ENCODE measurements at regions not wholly inside any gene's neighbourhood (a gene's known extent, or its start where the extent isn't known, plus 50 kb on each side); places are given as distances from the start of the nearest gene placed in this dataset.
A peak's percentile ranks its signal among the peaks of the same experiment; 100 is the strongest.

DNA sequence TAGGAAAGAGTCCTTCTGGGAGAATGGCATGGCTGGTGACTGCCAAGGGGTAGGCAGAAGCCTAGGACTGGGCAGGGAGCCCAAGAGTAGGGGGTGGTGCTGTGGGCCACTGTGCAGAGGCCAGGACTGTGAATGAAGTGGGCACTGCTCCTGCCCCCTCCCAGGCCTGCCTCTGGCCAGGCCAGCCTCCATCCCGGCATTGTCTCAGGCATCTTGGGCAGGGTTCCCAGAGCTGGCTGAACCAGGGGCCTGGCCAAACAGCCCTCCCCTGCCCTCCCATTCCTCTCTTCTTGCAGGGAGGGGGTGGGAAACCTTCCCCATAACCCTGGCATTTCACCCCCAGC is 81.6 kb downstream of the MRPL14 start:
- no peak overlapping the region for H3K4me3 ChIP-seq (ENCODE audit: control insufficient read depth, low read depth, low read length)
- TF ChIP-seq CTCF (conservative IDR thresholded peaks at IDR 0.05; ENCODE audit: control insufficient read depth, insufficient read depth, low read depth, low read length): no peak
- no peak for DNase-seq (ENCODE audit: low read depth)

DNA sequence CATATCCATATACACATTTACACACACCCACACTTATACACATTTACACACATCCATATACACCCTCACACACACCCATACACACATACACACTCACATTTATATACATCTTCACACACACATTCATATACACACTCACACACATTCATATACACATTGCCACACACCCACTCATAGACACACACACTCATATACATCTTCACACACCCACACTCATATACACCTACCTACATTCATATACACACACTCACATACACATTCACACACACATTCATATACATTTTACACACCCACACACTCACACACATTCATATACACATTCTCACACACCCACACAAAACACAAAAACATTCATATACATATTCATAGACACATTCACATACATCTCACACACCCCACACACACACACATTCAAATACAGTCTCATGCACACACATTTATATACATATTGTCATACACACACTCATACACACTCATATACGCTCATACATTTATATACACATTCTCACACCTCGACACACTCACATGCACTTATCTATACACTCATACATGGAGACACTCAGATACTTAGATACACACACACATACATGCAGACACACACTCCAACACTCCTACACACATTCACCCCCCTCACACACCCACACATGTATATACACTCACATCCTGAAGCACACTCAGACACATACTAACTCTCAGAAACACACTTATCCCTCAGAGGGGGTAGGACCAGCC is 82.1 kb downstream of the MRPL14 start:
- DNase-seq (ENCODE audit: low read depth): no peak
- H3K4me3 ChIP-seq (ENCODE audit: control insufficient read depth, low read depth, low read length): no peak overlapping the region
- no peak for TF ChIP-seq CTCF (conservative IDR thresholded peaks at IDR 0.05; ENCODE audit: control insufficient read depth, insufficient read depth, low read depth, low read length)

- H3K4me3 ChIP-seq (ENCODE audit: control insufficient read depth, low read depth, low read length): no peak overlapping the region
- peak; percentile 47 for DNase-seq (ENCODE audit: low read depth)
These were observed 83.1 kb downstream of the MRPL14 start for GRCh38 chr6:44044154-44044539.

DNA sequence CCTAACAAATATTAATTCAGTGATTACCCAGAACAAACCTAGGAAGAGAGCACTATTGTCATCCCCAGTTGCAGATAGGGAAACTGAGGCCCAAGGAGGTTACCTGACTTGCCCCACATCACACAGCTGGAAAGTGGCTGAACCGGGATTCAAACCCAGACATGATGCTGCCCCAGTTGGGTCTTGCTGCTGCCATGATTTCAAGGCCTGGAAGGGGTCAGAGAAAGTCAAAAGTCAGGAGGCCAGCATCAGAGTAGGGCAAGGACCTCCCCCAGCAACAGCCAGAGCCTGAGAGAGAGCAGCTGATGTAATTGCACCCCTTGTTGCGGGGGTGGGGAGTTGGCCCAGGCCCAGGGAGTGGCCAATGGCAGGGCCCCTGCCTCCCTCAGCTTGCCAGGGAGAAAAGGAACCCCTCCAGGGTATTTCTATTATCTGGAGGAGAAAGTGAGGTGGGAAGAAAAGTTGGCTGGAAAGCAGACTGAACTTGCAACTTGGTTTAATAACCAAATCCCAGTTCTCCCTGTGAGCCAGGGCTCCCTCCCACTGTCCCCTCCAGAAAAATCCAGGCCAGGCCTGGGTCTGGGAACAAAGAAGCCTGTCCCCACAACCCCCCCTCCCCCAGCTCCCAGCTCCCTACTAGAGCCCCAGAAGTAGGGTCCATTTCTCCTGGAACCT is 83.6 kb downstream of the MRPL14 start:
- DNase-seq (ENCODE audit: low read depth): peak; percentile 44
- TF ChIP-seq CTCF (conservative IDR thresholded peaks at IDR 0.05; ENCODE audit: control insufficient read depth, insufficient read depth, low read depth, low read length): no peak
- H3K4me3 ChIP-seq (ENCODE audit: control insufficient read depth, low read depth, low read length): no peak overlapping the region

More at GRCh38 chr6:44044154-44044539, 83.1 kb downstream of the MRPL14 start:
- no peak for TF ChIP-seq CTCF (conservative IDR thresholded peaks at IDR 0.05; ENCODE audit: control insufficient read depth, insufficient read depth, low read depth, low read length)

GRCh38 chr6:44042989-44043478 is 84.2 kb downstream of the MRPL14 start:
- TF ChIP-seq CTCF (conservative IDR thresholded peaks at IDR 0.05; ENCODE audit: control insufficient read depth, insufficient read depth, low read depth, low read length): no peak
- H3K4me3 ChIP-seq (ENCODE audit: control insufficient read depth, low read depth, low read length): no peak overlapping the region
- peak; percentile 68 for DNase-seq (ENCODE audit: low read depth)

DNA sequence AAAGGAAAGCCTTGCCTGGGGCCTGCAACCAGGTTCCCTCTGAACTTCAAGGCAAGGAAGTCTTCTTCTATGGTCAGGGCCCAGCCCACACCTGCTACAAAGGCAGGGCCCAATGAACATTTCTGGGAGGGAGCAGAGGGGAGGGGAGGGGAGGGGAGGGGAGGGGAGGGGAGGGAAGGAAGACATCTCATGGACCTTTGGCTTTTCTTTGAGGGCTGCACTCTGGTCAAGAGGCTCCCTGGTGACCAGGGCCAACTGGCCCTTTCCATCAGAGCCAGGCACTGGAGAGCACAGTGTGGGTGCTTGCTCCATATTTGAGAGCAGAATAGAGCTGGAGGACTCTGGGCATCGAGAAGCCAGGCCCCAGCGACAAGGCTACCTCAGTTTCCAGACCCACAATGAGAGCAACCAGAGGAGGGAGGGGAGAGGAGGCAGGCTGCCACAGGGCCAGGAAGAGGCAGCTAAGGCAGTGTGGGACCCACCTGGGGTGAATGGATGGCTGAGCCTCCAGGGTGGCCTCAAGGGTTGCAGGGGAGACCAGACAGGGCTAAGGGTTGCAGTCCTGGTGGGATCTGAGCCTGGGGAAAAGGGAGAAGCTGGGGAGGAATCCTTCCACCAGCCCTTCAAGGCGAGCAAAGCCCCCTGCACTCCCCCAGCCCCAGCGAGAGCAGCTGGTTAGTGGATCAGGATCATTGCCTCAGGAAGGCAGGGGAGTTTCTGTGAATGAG is 84.8 kb downstream of the MRPL14 start:
- H3K4me3 ChIP-seq (ENCODE audit: control insufficient read depth, low read depth, low read length): no peak overlapping the region
- DNase-seq (ENCODE audit: low read depth): no peak
- TF ChIP-seq CTCF (conservative IDR thresholded peaks at IDR 0.05; ENCODE audit: control insufficient read depth, insufficient read depth, low read depth, low read length): no peak
